H1 (cell line): ENCODE measurements at regions not wholly inside any gene's neighbourhood (a gene's known extent, or its start where the extent isn't known, plus 50 kb on each side); places are given as distances from the start of the nearest gene placed in this dataset.

Experiments used
- HDAC6 ChIP-seq: IDR thresholded peaks from one replicate; pipeline ENCODE4 v1.7.1; 2012; ENCODE audit warnings: low read depth, mild to moderate bottlenecking, inconsistent platforms, low read length, moderate library complexity

- no peak for TF ChIP-seq HDAC6
These were observed 479.4 kb downstream of the OMA1 start (continued) for GRCh38 chr1:58067082-58067481.
